Mucosa of rectum (tissue), 2 donors: ENCODE measurements at regions not wholly inside any gene's neighbourhood (a gene's known extent, or its start where the extent isn't known, plus 50 kb on each side); places are given as distances from the start of the nearest gene placed in this dataset.

Experiments
- H3K27ac ChIP-seq, 2 donors: one replicate each; pipeline ENCODE4 v1.7.0; 2013; ENCODE audit warnings: inconsistent platforms in 2 of 2, low read depth in 2 of 2, low read length in 2 of 2
- H3K27me3 ChIP-seq, 2 donors: one replicate each; pipeline ENCODE4 v1.7.0; 2013; ENCODE audit warnings: low read length in 2 of 2; ENCODE audit not compliant: control insufficient read depth in 2 of 2, insufficient read depth in 2 of 2
- H3K36me3 ChIP-seq, 2 donors: one replicate each; pipeline ENCODE4 v1.7.0; 2013; ENCODE audit warnings: low read length in 2 of 2; ENCODE audit not compliant: control insufficient read depth in 2 of 2, insufficient read depth in 2 of 2
- H3K4me1 ChIP-seq, 2 donors: one replicate each; pipeline ENCODE4 v1.7.0; 2013; ENCODE audit warnings: low read length in 2 of 2, mild to moderate bottlenecking in 1 of 2; ENCODE audit not compliant: control insufficient read depth in 2 of 2, insufficient read depth in 2 of 2
- H3K4me3 ChIP-seq, 2 donors: one replicate each; pipeline ENCODE4 v1.7.0; 2013; ENCODE audit warnings: low read length in 2 of 2
- H3K9ac ChIP-seq, 2 donors: one replicate each; pipeline ENCODE4 v1.7.0; 2013; ENCODE audit warnings: low read length in 2 of 2, low read depth in 1 of 2, mild to moderate bottlenecking in 1 of 2
- H3K9me3 ChIP-seq, 2 donors: one replicate each; pipeline ENCODE4 v1.7.0; 2013; ENCODE audit warnings: low read length in 2 of 2; ENCODE audit not compliant: control insufficient read depth in 2 of 2
- donor health status: healthy.
- donor health status: Normal muscosa, but diverticular disease.

DNA sequence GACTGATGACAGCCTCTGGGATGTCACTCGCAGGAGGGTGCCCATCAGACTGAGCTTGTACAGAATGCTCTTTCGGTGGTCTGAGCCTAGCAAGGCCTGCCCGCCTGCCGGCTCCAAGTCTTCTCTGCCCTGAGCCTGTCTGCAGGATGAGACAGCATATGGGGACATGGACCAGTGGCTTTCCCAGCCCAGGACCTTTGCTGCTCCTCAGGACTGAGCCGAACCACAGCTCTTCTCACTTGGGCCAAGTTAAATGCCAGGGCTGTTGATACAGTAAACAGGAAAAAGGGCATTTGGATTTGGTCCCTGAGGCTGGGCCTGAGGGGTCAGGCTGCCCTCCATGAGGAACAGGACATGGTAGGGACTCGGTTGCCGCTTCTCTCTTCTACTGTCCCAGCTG lies 64.3 kb upstream of the EPS8L3 start:
- H3K36me3 ChIP-seq: no peaks in the 10 kb centered on the region
- no peak overlapping the region for H3K27ac ChIP-seq
- no peak overlapping the region for H3K4me3 ChIP-seq
- no peaks in the 10 kb centered on the region for H3K27me3 ChIP-seq
- H3K9me3 ChIP-seq: no peaks in the 10 kb centered on the region
- H3K9ac ChIP-seq: no peak overlapping the region
- peaks cover 7 to 12% of the 10 kb centered on the region in 2 donors for H3K4me1 ChIP-seq

DNA sequence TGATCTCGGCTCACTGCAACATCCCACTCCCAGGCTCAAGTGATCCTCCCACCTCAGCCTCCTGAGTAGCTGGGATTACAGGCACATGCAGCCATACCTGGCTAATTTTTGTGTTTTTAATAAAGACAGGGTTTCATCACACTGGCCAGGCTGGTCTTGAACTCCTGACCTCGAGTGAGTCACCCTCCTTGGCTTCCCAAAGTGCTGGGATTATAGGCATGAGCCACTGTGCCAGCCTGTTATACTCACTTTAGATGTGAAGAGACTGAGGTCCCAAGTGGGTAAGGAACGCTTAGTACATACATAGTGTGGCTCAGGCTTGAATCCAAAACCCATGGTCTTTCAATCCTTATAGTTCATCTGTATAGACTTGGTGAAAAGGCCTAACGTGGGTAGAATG lies 63.7 kb upstream of the EPS8L3 start:
- Histone ChIP-seq H3K27ac (no peak overlapping the region), H3K36me3 (no peaks in the 10 kb centered on the region), H3K4me3 (no peak overlapping the region), H3K27me3 (no peaks in the 10 kb centered on the region), H3K9me3 (no peaks in the 10 kb centered on the region), H3K9ac (no peak overlapping the region), H3K4me1 (peaks cover 7 to 13% of the 10 kb centered on the region in 2 donors)

DNA sequence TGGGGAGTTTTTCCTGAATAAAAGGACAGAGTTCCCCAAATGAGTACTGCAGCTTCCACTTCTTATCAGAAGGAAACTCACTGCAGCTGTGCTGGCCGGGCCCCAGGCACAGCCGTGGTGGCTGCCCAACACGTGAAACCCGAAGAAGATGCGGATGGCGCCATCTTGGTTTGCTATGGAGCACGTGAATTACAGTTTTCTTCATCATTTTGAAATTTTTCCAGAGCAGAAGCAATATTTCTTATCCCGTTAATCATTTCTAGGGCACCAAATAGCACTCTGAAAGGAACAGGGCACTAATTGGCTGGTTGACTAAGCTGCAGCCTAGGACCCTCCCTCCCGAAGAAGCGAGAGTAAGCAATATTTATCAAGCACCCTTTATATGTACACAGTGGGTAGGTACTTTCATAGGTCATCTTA lies 63.2 kb upstream of the EPS8L3 start:
- H3K27ac ChIP-seq: no peak overlapping the region
- no peaks in the 10 kb centered on the region for H3K27me3 ChIP-seq
- H3K4me3 ChIP-seq: no peak overlapping the region
- H3K36me3 ChIP-seq: no peaks in the 10 kb centered on the region
- H3K4me1 ChIP-seq: peaks cover 8 to 15% of the 10 kb centered on the region in 2 donors
- no peaks in the 10 kb centered on the region for H3K9me3 ChIP-seq
- H3K9ac ChIP-seq: no peak overlapping the region

DNA sequence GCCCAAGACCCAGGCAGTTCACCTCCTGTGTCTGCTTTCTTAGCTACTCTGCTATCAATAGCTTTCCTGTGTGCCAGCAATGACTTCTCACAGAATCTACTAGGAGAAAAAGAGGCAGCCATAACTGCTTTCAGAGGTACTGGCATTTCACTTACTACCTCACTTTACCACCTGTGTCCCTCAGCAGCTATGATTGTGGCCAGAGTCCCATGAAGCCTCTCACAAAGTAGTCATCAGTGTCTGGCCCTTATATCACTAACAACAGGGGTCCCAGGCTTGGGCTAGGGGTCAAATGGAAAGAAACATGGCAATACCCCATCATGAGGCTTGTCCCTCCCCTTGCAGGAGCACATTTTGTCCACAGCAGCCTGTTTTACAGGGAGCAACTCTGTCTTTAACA lies 62.7 kb upstream of the EPS8L3 start:
- peak overlapping the region in 1 of 2 donors; percentile 9 for H3K27ac ChIP-seq
- no peaks in the 10 kb centered on the region for H3K9me3 ChIP-seq
- peaks cover 13 to 18% of the 10 kb centered on the region in 2 donors for H3K4me1 ChIP-seq
- H3K36me3 ChIP-seq: no peaks in the 10 kb centered on the region
- no peak overlapping the region for H3K4me3 ChIP-seq
- H3K27me3 ChIP-seq: no peaks in the 10 kb centered on the region
- H3K9ac ChIP-seq: no peak overlapping the region

DNA sequence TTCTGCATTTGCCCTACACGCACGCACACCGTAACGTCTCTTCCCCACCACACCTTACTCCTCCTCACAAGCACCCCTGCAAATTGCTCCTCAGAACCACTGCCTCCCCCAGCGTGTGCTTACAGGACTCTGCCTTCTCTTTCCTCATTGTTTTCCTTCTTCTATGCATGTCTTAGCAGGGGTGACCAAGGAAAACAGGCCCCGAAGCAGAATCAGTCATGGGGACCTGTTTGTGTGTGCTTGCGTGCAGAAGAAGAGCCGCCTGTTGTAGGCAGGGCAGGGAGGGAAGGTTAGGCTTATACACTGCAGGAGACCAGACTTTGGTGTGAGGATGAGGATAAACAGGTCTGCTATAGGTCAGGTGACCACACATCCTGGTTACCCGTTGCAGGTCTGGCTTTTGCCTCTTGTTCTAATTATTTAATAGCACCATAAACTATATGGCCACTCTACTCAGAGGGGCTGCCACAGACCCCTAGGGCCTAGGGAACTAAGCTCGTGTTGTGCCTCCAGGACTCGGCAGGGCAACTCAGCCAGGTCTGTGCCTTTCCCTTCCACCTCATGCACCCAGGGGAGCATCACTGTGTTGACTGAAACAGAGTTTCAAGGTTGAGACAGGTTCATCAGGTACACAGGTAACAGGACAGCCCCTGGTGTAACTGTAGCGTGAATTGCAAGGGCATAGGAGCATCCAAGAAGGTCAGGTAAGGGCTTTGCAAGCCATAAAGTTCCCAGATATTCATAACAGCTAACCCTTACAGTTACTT lies 60.8 kb upstream of the EPS8L3 start:
- Histone ChIP-seq H3K27me3 (no peaks in the 10 kb centered on the region), H3K9me3 (no peaks in the 10 kb centered on the region), H3K27ac (peak overlapping the region in 1 of 2 donors; percentile 56), H3K9ac (no peak overlapping the region), H3K4me3 (no peak overlapping the region), H3K36me3 (no peaks in the 10 kb centered on the region), H3K4me1 (peaks cover 13 to 18% of the 10 kb centered on the region in 2 donors)

DNA sequence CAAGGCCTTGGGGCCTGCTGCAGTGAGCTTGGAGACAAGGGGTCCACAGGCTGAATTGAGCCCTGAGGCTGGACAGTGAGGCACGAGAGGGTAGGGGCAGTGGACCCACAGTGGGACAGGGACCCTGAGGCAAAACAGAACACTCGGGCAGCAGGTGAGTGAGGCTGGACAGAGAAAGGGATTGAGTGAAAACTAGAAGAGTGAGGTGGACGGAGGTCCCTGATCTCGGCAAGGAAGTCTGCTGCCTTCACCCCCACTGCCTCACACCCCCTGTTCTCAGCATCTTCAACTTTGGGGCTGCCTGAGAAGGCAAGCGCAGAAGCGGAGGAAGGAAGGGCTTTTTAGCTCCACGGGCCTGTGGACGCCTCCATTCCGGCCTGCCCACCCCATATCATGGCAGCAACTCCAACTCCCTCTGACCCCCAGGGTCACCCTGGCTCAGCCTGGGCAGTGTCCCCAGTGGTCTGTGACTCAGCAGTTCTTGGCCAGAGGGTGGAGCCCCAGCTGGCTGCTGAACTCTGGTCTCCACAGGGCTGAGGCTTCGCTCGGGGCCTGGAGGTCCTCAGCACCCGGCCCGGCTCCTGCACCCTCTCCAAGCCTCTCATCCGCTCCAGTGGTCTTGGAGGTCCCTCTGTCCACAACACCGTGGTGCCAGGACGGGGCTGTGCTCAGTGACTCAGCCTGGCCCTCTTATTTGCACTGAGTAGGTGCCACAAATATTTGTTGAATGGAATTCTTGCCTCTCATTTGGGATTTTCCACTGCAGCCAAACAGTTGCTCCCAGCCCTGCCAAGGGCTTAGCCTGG lies 60.0 kb upstream of the EPS8L3 start:
- no peaks in the 10 kb centered on the region for H3K9me3 ChIP-seq
- H3K4me3 ChIP-seq: no peak overlapping the region
- no peaks in the 10 kb centered on the region for H3K27me3 ChIP-seq
- peak overlapping the region; percentile 19 to 56 for H3K27ac ChIP-seq
- no peaks in the 10 kb centered on the region for H3K36me3 ChIP-seq
- peaks cover 13 to 19% of the 10 kb centered on the region in 2 donors for H3K4me1 ChIP-seq
- no peak overlapping the region for H3K9ac ChIP-seq

DNA sequence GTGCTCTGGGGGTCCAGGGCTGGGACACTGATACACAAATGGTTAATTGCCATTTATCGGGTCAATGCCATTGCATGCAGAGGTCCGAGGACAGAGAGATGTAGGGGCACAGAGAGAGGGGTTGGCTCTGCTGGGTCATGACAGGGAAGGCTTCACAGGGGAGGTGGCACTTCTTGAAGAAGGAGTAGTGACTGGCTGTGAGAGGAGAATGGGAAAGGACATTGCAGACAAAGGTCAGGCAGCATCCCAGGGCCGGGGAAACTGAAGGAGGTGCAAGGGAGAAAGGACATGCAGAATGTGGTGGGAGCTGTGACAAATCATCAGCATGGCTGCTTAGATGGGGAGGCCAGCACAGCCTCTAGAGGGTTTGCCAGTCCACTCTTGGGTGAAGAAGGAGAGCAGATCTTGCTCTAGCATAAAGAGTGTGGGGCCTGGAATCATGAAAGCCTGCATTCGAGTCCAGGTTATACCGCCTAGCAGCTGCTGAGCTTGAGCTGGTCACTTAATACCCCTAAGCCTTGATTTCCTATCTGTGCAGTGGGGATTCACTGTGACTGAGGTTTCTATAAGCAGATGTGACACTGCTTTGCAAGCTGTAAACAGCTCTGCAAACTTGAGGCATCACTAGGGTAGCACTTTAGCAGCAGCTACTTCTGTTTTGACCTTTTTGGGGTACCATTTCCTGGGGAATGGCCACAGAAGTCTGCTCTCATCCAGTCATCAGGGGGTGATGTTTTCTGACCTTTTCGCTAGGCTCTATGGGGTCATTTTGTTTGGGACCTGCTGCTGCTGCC lies 59.2 kb upstream of the EPS8L3 start:
- Histone ChIP-seq H3K27me3 (no peaks in the 10 kb centered on the region), H3K9ac (no peak overlapping the region), H3K4me3 (no peak overlapping the region), H3K4me1 (peaks cover 13 to 26% of the 10 kb centered on the region in 2 donors), H3K9me3 (no peaks in the 10 kb centered on the region), H3K36me3 (no peaks in the 10 kb centered on the region), H3K27ac (peak overlapping the region; percentile 19 to 56)

DNA sequence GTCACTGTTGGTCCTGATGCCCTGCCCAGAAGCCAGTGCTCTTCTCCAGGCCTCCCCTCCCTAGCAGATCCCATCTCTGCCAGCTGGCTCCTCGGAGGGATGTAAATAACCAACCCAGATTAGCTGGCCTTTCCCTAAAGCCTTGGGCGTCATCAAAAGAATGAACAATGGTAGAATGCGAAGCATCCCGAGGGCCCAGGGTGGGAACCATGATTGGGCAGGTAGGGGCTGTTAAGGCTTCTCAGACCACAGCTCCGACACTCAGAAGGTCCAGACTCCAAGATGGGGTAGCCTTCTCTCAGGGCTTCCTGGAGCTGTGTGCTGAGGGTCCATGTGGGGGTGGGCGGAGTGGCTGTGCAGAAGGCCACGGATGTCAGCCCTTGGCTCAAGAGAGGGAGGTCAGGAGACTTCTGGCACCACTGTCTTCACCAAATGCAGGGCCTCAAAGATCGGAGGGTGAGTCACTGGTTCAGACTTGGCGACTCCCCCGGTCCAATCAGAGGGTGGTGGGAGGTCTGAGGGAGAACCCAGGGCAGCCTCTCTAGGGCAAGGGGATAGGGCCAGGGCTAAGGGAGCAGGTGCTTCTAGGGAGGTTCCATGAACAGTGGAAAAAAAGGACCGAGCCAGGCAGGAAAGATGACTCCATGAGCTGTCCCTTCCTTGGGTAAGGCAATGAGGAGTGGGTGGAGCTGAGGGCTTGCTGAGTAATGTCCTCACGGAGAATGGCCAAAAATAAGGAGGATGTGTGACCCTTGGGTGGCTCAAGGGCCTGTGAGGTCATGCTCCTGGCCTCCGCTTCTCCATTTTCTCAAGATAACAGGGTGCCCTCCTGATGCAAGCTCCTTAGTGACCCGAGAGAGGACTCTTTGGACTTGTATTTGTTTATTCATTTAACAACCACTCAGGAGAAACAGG lies 58.4 kb upstream of the EPS8L3 start:
- peaks cover 13 to 26% of the 10 kb centered on the region in 2 donors for H3K4me1 ChIP-seq

DNA sequence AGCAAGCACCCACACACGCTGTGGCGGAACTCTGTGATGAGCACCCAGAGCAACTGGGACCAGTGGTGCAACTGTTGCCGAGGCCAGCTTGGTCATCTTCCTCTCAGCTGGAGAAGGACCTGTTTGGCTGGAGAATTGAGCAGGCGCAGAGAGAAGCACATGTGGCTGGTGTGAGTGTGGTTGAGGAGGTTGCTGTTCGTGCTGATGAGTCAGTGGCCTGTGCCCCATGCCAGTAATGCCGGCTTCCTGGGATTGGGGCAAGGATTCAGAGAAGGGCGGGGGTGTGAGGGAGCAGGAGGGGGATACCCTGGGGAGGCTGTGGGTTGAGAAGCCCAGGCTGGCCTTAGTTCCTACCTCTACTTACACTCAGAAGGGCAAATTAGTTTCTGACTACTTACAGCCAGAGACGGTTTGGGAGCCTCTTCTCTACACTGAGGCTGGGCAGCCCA lies 57.5 kb upstream of the EPS8L3 start:
- no peak overlapping the region for H3K4me3 ChIP-seq
- H3K27me3 ChIP-seq: no peaks in the 10 kb centered on the region
- peaks cover 13 to 26% of the 10 kb centered on the region in 2 donors for H3K4me1 ChIP-seq
- H3K9me3 ChIP-seq: no peaks in the 10 kb centered on the region
- H3K36me3 ChIP-seq: no peaks in the 10 kb centered on the region
- H3K9ac ChIP-seq: no peak overlapping the region
- H3K27ac ChIP-seq: peak overlapping the region in 1 of 2 donors; percentile 43

More for the DNA sequence above, 58.4 kb upstream of the EPS8L3 start:
- no peaks in the 10 kb centered on the region for H3K27me3 ChIP-seq
- no peak overlapping the region for H3K9ac ChIP-seq
- H3K36me3 ChIP-seq: no peaks in the 10 kb centered on the region
- H3K27ac ChIP-seq: peak overlapping the region; percentile 43 to 47
- no peaks in the 10 kb centered on the region for H3K9me3 ChIP-seq
- H3K4me3 ChIP-seq: no peak overlapping the region
